Bronchial epithelial cell (primary cell): ENCODE measurements at regions not wholly inside any gene's neighbourhood (a gene's known extent, or its start where the extent isn't known, plus 50 kb on each side); places are given as distances from the start of the nearest gene placed in this dataset.

ENCODE experiments used
- DNase-seq: peaks from one replicate; pipeline ENCODE4 v3.0.0-alpha.2; 2010; ENCODE audit warnings: low read depth
- FAIRE-seq: peaks from 2 replicates; lab custom pipeline; 2011; peaks lifted over from hg19 to GRCh38; lab: Jason Lieb, UNC
- H3K27me3 ChIP-seq: 2 replicates; pipeline ENCODE4 v1.5.1; 2011; ENCODE audit warnings: low read length; ENCODE audit not compliant: control insufficient read depth, insufficient read depth
- H3K36me3 ChIP-seq: 2 replicates; pipeline ENCODE4 v1.5.1; 2011; ENCODE audit warnings: low read length; ENCODE audit not compliant: control insufficient read depth, insufficient read depth
- H3K4me3 ChIP-seq: 2 replicates; pipeline ENCODE4 v1.5.1; 2011; ENCODE audit warnings: mild to moderate bottlenecking, low read depth, low read length, control low read depth
- TF ChIP-seq, protein P1 (sequence below): IDR thresholded peaks from 2 replicates; pipeline ENCODE4 v1.5.1; 2011; ENCODE audit warnings: mild to moderate bottlenecking, moderate library complexity, low read length, control low read depth, inconsistent platforms; ENCODE audit not compliant: insufficient read depth, severe bottlenecking

- TF ChIP-seq, protein P1, sequence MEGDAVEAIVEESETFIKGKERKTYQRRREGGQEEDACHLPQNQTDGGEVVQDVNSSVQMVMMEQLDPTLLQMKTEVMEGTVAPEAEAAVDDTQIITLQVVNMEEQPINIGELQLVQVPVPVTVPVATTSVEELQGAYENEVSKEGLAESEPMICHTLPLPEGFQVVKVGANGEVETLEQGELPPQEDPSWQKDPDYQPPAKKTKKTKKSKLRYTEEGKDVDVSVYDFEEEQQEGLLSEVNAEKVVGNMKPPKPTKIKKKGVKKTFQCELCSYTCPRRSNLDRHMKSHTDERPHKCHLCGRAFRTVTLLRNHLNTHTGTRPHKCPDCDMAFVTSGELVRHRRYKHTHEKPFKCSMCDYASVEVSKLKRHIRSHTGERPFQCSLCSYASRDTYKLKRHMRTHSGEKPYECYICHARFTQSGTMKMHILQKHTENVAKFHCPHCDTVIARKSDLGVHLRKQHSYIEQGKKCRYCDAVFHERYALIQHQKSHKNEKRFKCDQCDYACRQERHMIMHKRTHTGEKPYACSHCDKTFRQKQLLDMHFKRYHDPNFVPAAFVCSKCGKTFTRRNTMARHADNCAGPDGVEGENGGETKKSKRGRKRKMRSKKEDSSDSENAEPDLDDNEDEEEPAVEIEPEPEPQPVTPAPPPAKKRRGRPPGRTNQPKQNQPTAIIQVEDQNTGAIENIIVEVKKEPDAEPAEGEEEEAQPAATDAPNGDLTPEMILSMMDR = no peak
- no peak for FAIRE-seq
Observed at GRCh38 chr4:156654410-156654809, 317.2 kb downstream of the PDGFC start.

GRCh38 chr4:156643826-156644225, 327.8 kb downstream of the PDGFC start:
- no peak overlapping the region for H3K4me3 ChIP-seq

More at GRCh38 chr4:156654410-156654809, 317.2 kb downstream of the PDGFC start:
- H3K36me3 ChIP-seq = no peaks in the 10 kb centered on the region
- DNase-seq = peak; percentile 61
- no peaks in the 10 kb centered on the region for H3K27me3 ChIP-seq
- H3K4me3 ChIP-seq = no peak overlapping the region

DNA sequence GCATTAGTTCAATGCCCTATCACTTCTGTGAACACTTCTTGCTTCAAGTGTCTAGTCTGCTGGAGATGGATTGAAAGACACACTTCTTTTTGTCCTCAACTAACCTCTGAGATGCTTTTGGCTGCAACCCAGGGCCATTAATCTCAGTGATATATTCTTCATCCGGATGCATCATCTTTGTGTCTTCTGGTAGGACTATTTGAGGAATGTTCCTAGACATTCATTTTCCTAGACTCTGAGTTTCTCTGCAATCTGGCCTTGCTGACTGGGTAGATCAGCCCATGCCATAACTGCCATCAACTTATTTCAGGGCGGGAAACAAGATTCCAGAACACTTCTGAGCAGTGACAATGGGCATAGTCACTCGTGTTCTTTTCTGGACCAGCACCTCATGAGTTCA, 329.4 kb downstream of the PDGFC start:
- FAIRE-seq (no peak), DNase-seq (no peak)
- no peak overlapping the region for H3K4me3 ChIP-seq

More at GRCh38 chr4:156643826-156644225, 327.8 kb downstream of the PDGFC start:
- DNase-seq (no peak), FAIRE-seq (no peak)
- Histone ChIP-seq H3K27me3 (no peaks in the 10 kb centered on the region), H3K36me3 (no peaks in the 10 kb centered on the region)
- TF ChIP-seq, protein P1 = no peak

GRCh38 chr4:156638925-156639605, 332.5 kb downstream of the PDGFC start:
- DNase-seq = peak; percentile 13
- TF ChIP-seq, protein P1 = no peak
- H3K36me3 ChIP-seq = no peaks in the 10 kb centered on the region
- H3K4me3 ChIP-seq = no peak overlapping the region
- H3K27me3 ChIP-seq = no peaks in the 10 kb centered on the region
- no peak for FAIRE-seq

More for the DNA sequence above, 329.4 kb downstream of the PDGFC start:
- TF ChIP-seq, protein P1 = no peak
- H3K27me3 ChIP-seq = no peaks in the 10 kb centered on the region
- no peaks in the 10 kb centered on the region for H3K36me3 ChIP-seq

- TF ChIP-seq, protein P1 = no peak
- DNase-seq (no peak), FAIRE-seq (no peak)
- no peaks in the 10 kb centered on the region for H3K27me3 ChIP-seq
- H3K36me3 ChIP-seq = no peaks in the 10 kb centered on the region
- no peak overlapping the region for H3K4me3 ChIP-seq
Observed at GRCh38 chr4:156638334-156638733, 333.3 kb downstream of the PDGFC start.
